Amniotic epithelial cell (primary cell): ENCODE measurements at regions not wholly inside any gene's neighbourhood (a gene's known extent, or its start where the extent isn't known, plus 50 kb on each side); places are given as distances from the start of the nearest gene placed in this dataset.

ENCODE experiments used
- DNase-seq: peaks from one replicate; pipeline ENCODE4 v3.0.0-alpha.2; 2010; ENCODE audit warnings: low read depth

- no peak for DNase-seq
Measured at GRCh38 chr13:34002924-34003323, 185.0 kb downstream of the RFC3 start.

GRCh38 chr13:34003656-34004055, 185.7 kb downstream of the RFC3 start:
- DNase-seq = no peak

GRCh38 chr13:34004676-34005075, 186.7 kb downstream of the RFC3 start:
- DNase-seq = no peak

GRCh38 chr13:34006011-34006410, 188.1 kb downstream of the RFC3 start:
- DNase-seq = no peak

- no peak for DNase-seq
Measured at GRCh38 chr13:34011552-34012085, 193.7 kb downstream of the RFC3 start.

- no peak for DNase-seq
Measured at GRCh38 chr13:34012382-34012781, 194.4 kb downstream of the RFC3 start.

- DNase-seq = no peak
Measured at GRCh38 chr13:34013061-34013460, 195.1 kb downstream of the RFC3 start.

GRCh38 chr13:34017231-34017630, 199.3 kb downstream of the RFC3 start:
- no peak for DNase-seq

- DNase-seq = no peak
Measured at GRCh38 chr13:34019870-34020269, 201.9 kb downstream of the RFC3 start.

- no peak for DNase-seq
Measured at GRCh38 chr13:34020388-34020787, 202.4 kb downstream of the RFC3 start.

- no peak for DNase-seq
Measured at GRCh38 chr13:34021619-34022018, 203.7 kb downstream of the RFC3 start.

GRCh38 chr13:34025746-34026145, 207.8 kb downstream of the RFC3 start:
- DNase-seq = peak; percentile 59

- no peak for DNase-seq
Measured at GRCh38 chr13:34026308-34026707, 208.4 kb downstream of the RFC3 start.

GRCh38 chr13:34028496-34029442, 210.8 kb downstream of the RFC3 start:
- no peak for DNase-seq

- no peak for DNase-seq
Measured at GRCh38 chr13:34030782-34031181, 212.8 kb downstream of the RFC3 start.

- DNase-seq = no peak
Measured at GRCh38 chr13:34031610-34032009, 213.7 kb downstream of the RFC3 start.

- peak; percentile 28 for DNase-seq
Measured at GRCh38 chr13:34034411-34034810, 216.5 kb downstream of the RFC3 start.

GRCh38 chr13:34035178-34035577, 217.2 kb downstream of the RFC3 start:
- no peak for DNase-seq

- peak; percentile 20 for DNase-seq
Measured at GRCh38 chr13:34035676-34036325, 217.9 kb downstream of the RFC3 start.

- DNase-seq = no peak
Measured at GRCh38 chr13:34037636-34038540, 219.9 kb downstream of the RFC3 start.

GRCh38 chr13:34038541-34039068, 220.7 kb downstream of the RFC3 start:
- no peak for DNase-seq

GRCh38 chr13:34039678-34040077, 221.7 kb downstream of the RFC3 start:
- DNase-seq = no peak
